ACC112 (cell line): ENCODE measurements at regions not wholly inside any gene's neighbourhood (a gene's known extent, or its start where the extent isn't known, plus 50 kb on each side); places are given as distances from the start of the nearest gene placed in this dataset.
A peak's percentile ranks its signal among the peaks of the same experiment; 100 is the strongest.

ENCODE experiments used
- H2AFZ ChIP-seq: fragments of 200-600 bp; sonication (generic); one replicate; pipeline ENCODE4 v1.6.0; 2017; ENCODE audit warnings: antibody characterized with exemption, low read length; ENCODE audit not compliant: unreplicated experiment
- H3K27ac ChIP-seq: fragments of 200-600 bp; sonication (generic); 2 replicates; pipeline ENCODE4 v1.5.1; 2014; ENCODE audit warnings: low read depth, mild to moderate bottlenecking, antibody characterized with exemption, low read length, moderate library complexity
- H3K27me3 ChIP-seq: fragments of 200-600 bp; sonication (generic); 2 replicates; pipeline ENCODE4 v1.6.1; 2014; ENCODE audit warnings: mild to moderate bottlenecking, antibody characterized with exemption, low read length, moderate library complexity, mixed read lengths; ENCODE audit not compliant: insufficient read depth
- H3K36me3 ChIP-seq: fragments of 200-600 bp; sonication (generic); 2 replicates; pipeline ENCODE4 v1.6.1; 2016; ENCODE audit warnings: mild to moderate bottlenecking, antibody characterized with exemption, low read length, moderate library complexity, mixed read lengths; ENCODE audit not compliant: insufficient read depth
- H3K4me1 ChIP-seq: fragments of 200-600 bp; sonication (generic); one replicate; pipeline ENCODE4 v1.6.1; 2016; ENCODE audit warnings: low read length, mixed read lengths; ENCODE audit not compliant: insufficient read depth, unreplicated experiment, control insufficient read depth
- H3K4me3 ChIP-seq: fragments of 200-600 bp; sonication (generic); 2 replicates; pipeline ENCODE4 v1.5.1; 2014; ENCODE audit warnings: mild to moderate bottlenecking, low read depth, low read length
- H3K79me2 ChIP-seq: fragments of 200-600 bp; sonication (generic); one replicate; pipeline ENCODE4 v1.6.0; 2016; ENCODE audit warnings: low read length; ENCODE audit not compliant: control insufficient read depth, unreplicated experiment, insufficient read depth

DNA sequence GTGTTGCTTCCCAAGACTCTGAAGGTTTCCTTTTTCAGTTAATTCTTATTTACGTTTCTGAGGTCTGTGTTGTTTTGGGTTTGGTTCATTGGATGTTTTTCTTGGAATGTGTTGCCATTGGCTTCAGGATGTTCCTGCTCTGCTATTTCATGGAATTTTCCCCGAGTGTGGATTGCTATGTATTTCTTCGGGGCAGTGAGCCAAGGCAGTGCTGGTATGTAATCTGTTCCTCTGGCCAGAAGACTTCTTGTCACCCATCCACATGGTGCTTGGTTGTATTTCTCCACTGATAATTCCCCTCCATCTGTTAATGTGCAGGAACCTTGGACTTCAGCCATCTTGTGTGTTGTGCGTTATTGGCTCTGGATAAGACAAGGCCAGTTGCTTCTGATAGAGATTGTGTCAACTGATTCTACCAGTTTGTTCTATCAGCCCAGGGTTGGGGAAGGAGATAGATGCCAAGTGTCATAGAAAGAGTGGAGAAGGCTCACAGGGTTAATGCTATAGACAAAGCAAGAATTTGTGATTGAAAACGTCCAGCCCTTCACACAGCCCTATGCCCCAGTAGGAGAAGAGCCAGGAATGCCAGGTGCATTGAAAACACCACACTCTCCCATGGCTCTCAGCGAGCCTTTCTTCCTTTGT lies 505.2 kb downstream of the PLPP3 start:
- peaks cover 7% of the 10 kb centered on the region for H3K4me1 ChIP-seq
- H3K36me3 ChIP-seq = no peaks in the 10 kb centered on the region
- H2AFZ ChIP-seq = no peak overlapping the region
- H3K4me3 ChIP-seq = no peak overlapping the region
- H3K27me3 ChIP-seq = no peaks in the 10 kb centered on the region
- H3K27ac ChIP-seq = no peak overlapping the region
- H3K79me2 ChIP-seq = no peaks in the 10 kb centered on the region

DNA sequence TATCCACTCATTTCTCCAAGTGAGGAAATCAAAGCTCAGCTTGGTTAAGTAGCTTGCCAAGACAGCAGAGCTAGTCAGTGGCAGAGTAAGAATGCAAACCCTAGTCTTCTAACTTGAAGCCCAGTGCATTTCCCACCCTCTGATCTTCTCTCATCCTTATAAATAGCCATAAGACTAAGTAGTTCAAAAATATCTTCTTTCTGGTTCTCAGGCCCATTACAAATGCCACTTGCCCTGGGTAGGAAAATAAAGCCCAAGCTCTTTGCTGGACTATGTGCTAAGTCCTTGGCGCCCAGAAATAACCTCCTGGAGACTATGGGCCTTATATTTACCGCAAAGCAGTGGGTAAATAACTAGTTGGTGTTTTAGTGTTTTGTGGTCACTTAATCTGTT lies 505.8 kb downstream of the PLPP3 start:
- H3K79me2 ChIP-seq = no peaks in the 10 kb centered on the region
- H3K4me1 ChIP-seq = peaks cover 12% of the 10 kb centered on the region
- no peaks in the 10 kb centered on the region for H3K36me3 ChIP-seq
- no peak overlapping the region for H3K4me3 ChIP-seq
- H3K27me3 ChIP-seq = no peaks in the 10 kb centered on the region
- H2AFZ ChIP-seq = no peak overlapping the region
- no peak overlapping the region for H3K27ac ChIP-seq

DNA sequence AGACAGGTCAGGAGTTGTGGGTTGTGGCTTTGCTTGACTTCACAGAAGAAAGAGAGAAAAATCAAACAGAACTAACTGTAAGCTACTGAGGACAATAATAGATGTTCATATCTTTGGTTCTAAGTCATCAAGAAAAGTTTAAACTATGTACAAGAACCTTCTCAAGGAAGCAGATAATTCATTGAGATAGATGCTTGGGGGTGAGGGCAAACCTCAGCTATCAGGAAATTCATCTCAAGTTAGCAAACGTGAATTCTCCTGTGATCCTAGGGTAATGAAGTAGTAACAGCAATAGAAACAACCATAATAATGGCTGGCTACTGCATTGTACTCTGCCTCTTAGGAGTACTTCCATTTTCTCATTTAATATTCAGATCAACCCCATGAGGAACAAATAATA lies 506.2 kb downstream of the PLPP3 start:
- H3K27me3 ChIP-seq = no peaks in the 10 kb centered on the region
- no peak overlapping the region for H3K4me3 ChIP-seq
- no peak overlapping the region for H3K27ac ChIP-seq
- H2AFZ ChIP-seq = no peak overlapping the region
- peaks cover 16% of the 10 kb centered on the region for H3K4me1 ChIP-seq
- no peaks in the 10 kb centered on the region for H3K79me2 ChIP-seq
- H3K36me3 ChIP-seq = no peaks in the 10 kb centered on the region

DNA sequence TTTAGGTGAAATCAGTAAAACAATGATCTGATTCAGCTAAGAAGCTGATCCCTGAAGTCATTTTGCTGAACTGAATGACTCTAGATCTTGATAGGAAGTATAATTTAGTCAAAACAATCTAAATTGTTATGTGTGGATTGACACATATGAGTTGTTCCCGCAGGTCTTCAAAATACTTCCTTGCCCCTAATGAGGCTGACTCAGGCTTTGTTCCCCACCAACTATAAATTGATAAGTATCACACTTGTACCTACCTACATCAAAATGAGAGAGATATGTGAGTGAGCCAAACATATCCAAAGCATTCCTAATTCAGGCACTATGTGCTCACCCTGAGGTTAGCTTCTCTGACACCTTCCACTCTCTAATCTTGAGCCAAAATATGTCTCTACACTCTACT lies 507.1 kb downstream of the PLPP3 start:
- Histone ChIP-seq H2AFZ (no peak overlapping the region), H3K79me2 (no peaks in the 10 kb centered on the region), H3K4me1 (peaks cover 20% of the 10 kb centered on the region), H3K36me3 (no peaks in the 10 kb centered on the region), H3K27ac (no peak overlapping the region), H3K27me3 (no peaks in the 10 kb centered on the region), H3K4me3 (no peak overlapping the region)

DNA sequence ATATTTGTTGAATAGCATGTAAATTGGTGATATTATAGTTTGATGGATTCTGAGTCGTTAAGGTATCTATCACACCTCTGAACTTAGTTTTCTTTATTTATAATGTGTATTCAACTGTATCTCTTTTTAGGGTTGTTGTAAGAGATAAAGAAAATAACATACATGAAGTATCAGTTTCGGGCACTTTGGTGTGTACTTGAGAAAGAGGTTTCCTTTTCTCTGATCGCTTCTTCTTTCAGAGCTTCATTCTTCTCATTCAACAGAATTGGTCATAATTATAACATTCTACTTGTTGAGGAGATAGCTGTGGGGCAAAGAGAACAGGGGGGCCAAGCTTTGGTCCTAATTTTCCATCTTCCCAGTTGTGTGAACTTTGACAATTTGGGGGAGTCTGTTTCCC lies 508.0 kb downstream of the PLPP3 start:
- H3K4me1 ChIP-seq = peaks cover 20% of the 10 kb centered on the region
- H2AFZ ChIP-seq = no peak overlapping the region
- no peak overlapping the region for H3K27ac ChIP-seq
- H3K27me3 ChIP-seq = no peaks in the 10 kb centered on the region
- no peak overlapping the region for H3K4me3 ChIP-seq
- no peaks in the 10 kb centered on the region for H3K36me3 ChIP-seq
- H3K79me2 ChIP-seq = no peaks in the 10 kb centered on the region

DNA sequence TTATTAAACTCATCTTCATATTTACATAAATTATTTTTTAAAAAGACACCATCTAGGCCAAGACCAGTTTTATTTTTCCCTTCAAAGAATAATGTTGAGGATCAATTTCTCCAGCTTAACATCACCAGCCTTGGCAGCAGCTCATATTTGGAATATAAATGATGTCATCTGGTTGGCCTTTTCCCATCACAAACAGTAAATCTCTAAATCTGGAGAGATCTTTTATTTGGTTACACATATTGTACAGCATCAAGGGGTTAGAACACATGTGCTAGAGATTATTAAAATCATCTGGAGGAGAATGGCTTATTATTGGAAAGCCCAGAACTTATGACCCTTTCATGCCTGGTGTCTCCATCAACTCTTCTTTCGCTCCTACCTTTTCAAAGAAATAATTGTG lies 508.8 kb downstream of the PLPP3 start:
- Histone ChIP-seq H3K36me3 (no peaks in the 10 kb centered on the region), H3K79me2 (no peaks in the 10 kb centered on the region), H3K4me3 (no peak overlapping the region), H3K4me1 (peaks cover 20% of the 10 kb centered on the region), H3K27me3 (no peaks in the 10 kb centered on the region), H2AFZ (no peak overlapping the region), H3K27ac (no peak overlapping the region)

DNA sequence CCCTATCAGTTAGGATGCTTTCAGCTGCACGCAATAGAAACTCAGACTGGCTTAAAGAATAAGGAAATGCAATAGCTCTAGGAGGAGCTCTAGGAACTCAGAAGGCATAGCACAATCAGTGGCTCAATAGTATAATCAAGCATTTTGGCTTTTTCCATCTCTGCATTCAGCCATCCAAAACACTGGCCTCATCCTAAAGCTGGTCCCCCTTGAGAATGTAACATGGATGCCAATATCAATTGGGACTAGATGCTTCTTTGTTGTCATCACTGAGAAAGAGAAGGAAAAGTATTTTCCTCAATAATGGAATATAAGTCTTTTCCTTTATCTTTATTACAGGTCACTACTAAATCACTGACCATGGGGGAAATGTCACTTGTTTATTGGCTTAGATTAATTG lies 509.5 kb downstream of the PLPP3 start:
- no peak overlapping the region for H3K27ac ChIP-seq
- peaks cover 26% of the 10 kb centered on the region for H3K4me1 ChIP-seq
- H3K36me3 ChIP-seq = no peaks in the 10 kb centered on the region
- no peaks in the 10 kb centered on the region for H3K27me3 ChIP-seq
- no peaks in the 10 kb centered on the region for H3K79me2 ChIP-seq
- H3K4me3 ChIP-seq = no peak overlapping the region
- H2AFZ ChIP-seq = no peak overlapping the region

DNA sequence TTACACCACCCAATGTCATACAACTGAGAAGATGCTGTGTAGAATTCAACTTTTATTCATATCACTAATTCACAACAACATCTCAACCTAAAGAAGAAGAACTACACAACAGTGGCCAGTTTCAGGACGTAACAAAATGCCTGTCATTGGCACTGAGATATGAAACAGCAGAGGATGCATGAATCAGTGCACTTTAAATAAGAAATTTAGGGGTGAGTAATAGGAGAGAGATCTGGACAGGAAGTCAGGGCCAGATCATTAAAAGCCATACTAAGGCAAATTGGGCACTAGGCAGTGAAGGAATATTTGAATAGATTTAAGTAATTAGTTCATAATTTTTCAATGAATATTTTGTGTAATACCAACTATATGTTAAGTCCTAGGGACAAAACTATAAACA lies 510.5 kb downstream of the PLPP3 start:
- peak overlapping the region; percentile 63 for H3K27ac ChIP-seq

DNA sequence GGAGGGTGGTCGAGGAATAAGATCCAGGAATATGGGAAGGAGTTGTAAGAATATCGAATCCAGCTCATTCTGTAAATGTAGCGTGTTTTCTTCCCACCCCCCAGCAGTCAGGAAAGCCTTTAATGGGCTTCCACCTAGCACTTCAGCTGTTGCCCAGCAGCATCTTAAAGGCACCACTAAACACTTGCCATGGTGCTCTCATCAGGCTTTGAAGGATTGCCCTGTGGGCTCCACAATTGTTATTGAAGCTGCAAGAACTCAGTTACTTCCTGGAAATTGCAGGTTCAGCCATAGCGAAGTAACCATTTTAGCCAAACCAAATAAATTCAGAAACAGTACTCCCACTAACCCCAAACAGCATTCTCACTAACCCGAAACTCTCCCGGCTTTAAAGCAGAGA lies 511.2 kb downstream of the PLPP3 start:
- peaks cover 34% of the 10 kb centered on the region for H3K4me1 ChIP-seq
- H3K4me3 ChIP-seq = no peak overlapping the region
- H3K27ac ChIP-seq = peak overlapping the region; percentile 63
- H3K79me2 ChIP-seq = no peaks in the 10 kb centered on the region
- no peaks in the 10 kb centered on the region for H3K36me3 ChIP-seq
- peak overlapping the region; percentile 26 for H2AFZ ChIP-seq
- H3K27me3 ChIP-seq = no peaks in the 10 kb centered on the region

More for the DNA sequence above, 510.5 kb downstream of the PLPP3 start:
- Histone ChIP-seq H2AFZ (peak overlapping the region; percentile 26), H3K4me1 (peaks cover 34% of the 10 kb centered on the region), H3K79me2 (no peaks in the 10 kb centered on the region), H3K27me3 (no peaks in the 10 kb centered on the region), H3K36me3 (no peaks in the 10 kb centered on the region), H3K4me3 (peak overlapping the region; percentile 1; the same call in 1 of the 2 replicates)

DNA sequence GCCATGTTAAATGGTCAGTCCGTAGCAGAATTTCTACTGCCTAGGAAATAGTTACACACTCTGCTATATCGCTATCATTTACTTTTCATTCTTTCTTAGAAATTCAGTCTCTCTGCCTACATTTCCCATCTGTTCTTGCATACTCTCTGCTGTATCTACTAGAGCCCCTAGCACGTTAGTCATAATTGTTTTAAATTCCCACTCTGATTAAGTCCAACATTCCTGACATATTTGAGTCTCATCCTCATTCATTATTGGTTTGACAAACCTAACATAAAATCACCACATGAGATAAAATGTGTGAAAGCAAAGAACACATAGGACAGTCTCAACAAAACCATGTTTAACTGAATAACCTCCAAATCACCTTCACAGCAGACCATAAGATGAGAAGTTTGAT lies 513.6 kb downstream of the PLPP3 start:
- Histone ChIP-seq H3K27me3 (no peaks in the 10 kb centered on the region), H2AFZ (no peak overlapping the region), H3K27ac (no peak overlapping the region), H3K36me3 (no peaks in the 10 kb centered on the region), H3K79me2 (no peaks in the 10 kb centered on the region), H3K4me1 (peaks cover 34% of the 10 kb centered on the region), H3K4me3 (no peak overlapping the region)

DNA sequence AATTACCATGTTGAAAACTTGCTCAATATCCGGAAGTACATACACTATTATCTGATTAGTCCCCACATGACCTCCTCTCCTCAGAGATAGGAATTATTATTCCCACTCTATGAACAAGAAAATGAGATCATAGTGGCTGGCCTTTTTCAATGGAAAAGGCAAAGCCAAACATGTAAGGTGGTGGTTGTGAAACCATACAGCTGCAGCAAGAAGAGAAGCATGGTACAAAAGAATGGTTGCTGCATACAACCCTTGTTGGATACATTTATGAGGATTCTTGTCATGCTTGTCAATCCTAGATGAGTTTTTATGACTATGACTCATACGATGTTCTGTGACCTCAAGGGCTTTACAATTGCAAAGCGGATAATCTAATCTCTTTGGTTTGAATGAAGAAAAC lies 514.7 kb downstream of the PLPP3 start:
- Histone ChIP-seq H3K27ac (no peak overlapping the region), H3K36me3 (no peaks in the 10 kb centered on the region), H2AFZ (no peak overlapping the region), H3K79me2 (no peaks in the 10 kb centered on the region), H3K4me1 (peaks cover 31% of the 10 kb centered on the region), H3K27me3 (no peaks in the 10 kb centered on the region), H3K4me3 (no peak overlapping the region)
